ENCODE measurements at regions not wholly inside any gene's neighbourhood (a gene's known extent, or its start where the extent isn't known, plus 50 kb on each side); places are given as distances from the start of the nearest gene placed in this dataset.

GRCh38 chr3:22666736-22667135 lies 536.4 kb upstream of the UBE2E2 start (continued):
- no peak for TF ChIP-seq TP53 (CRISPR knock-in tag; IDR thresholded peaks at IDR 0.05)
- TF ChIP-seq GATA3 (IDR thresholded peaks at IDR 0.05; ENCODE audit: borderline replicate concordance), result no peak
- TF ChIP-seq CBX2 (IDR thresholded peaks at IDR 0.05; ENCODE audit: borderline replicate concordance, low read depth), result no peak
- TF ChIP-seq, protein P1, sequence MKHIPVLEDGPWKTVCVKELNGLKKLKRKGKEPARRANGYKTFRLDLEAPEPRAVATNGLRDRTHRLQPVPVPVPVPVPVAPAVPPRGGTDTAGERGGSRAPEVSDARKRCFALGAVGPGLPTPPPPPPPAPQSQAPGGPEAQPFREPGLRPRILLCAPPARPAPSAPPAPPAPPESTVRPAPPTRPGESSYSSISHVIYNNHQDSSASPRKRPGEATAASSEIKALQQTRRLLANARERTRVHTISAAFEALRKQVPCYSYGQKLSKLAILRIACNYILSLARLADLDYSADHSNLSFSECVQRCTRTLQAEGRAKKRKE (CRISPR knock-in tag; IDR thresholded peaks at IDR 0.05; ENCODE audit: low read depth), result no peak
- TF ChIP-seq, protein P2, sequence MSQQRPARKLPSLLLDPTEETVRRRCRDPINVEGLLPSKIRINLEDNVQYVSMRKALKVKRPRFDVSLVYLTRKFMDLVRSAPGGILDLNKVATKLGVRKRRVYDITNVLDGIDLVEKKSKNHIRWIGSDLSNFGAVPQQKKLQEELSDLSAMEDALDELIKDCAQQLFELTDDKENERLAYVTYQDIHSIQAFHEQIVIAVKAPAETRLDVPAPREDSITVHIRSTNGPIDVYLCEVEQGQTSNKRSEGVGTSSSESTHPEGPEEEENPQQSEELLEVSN (IDR thresholded peaks at IDR 0.05; ENCODE audit: borderline replicate concordance, low read depth), result no peak
- TF ChIP-seq FOSL2 (IDR thresholded peaks at IDR 0.05), result no peak
- no peak for TF ChIP-seq FOSL2 (CRISPR knock-in tag; IDR thresholded peaks at IDR 0.05)
- no peak for TF ChIP-seq JUNB (IDR thresholded peaks at IDR 0.05)
- no peak for TF ChIP-seq ZFP36 (IDR thresholded peaks at IDR 0.05; ENCODE audit: borderline replicate concordance, partially characterized antibody)

GRCh38 chr3:22671848-22672247 lies 531.3 kb upstream of the UBE2E2 start:
- Histone ChIP-seq H3K4me3 (no peak overlapping the region), H3K9me3 (no peaks in the 10 kb centered on the region), H3K4me2 (no peak overlapping the region), H3K4me1 (no peaks in the 10 kb centered on the region), H3K27ac (no peak overlapping the region)
- FAIRE-seq (no peak), ATAC-seq (no peak), DNase-seq (ENCODE audit: low read depth in 1 of 2, low spot score in 1 of 2) (no peak)
- WGBS (ENCODE audit: missing lambda C conversion rate), result 2% methylated on average over 1 of the region's 1 CpG
- POLR2A ChIA-PET, result no interaction called here
- TF ChIP-seq RCOR1 (IDR thresholded peaks at IDR 0.05; ENCODE audit: low read depth, low read length), result no peak
- no peak for TF ChIP-seq HOXB5 (CRISPR knock-in tag; IDR thresholded peaks at IDR 0.05)
- TF ChIP-seq JUN (IDR thresholded peaks at IDR 0.05), result no peak
- no peak for TF ChIP-seq BHLHE40 (IDR thresholded peaks at IDR 0.05; ENCODE audit: low read depth, low read length)
- CTCF ChIA-PET, result interaction anchor here (1.2 kb wide), 1 partner anchor 216 kb away, joined by 3 read pairs; no protein-coding TSS in a partner anchor

DNA sequence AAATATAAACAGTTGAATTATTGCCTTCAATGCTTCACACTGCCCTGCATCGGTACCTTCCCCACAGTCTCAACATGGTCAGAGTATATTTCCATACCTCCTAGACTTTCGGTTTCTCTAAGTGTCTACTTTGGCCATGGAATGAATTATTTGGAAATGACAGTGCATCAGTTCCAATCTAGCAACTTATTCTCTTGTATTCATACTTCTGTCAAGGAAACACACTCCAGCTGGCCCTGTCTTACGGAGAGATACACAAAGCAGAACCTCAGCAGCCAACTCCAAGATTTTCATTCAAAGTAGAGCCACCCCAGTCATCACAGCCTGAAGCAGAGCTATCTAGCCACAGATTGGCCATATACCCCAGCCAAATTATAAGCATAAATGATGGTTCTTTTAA lies 518.4 kb upstream of the UBE2E2 start:
- 0% methylated on average over 2 of the region's 3 CpGs for WGBS (ENCODE audit: missing lambda C conversion rate)
- Histone ChIP-seq H3K4me1 (no peaks in the 10 kb centered on the region), H3K4me3 (no peak overlapping the region), H3K4me2 (no peak overlapping the region), H3K9me3 (no peaks in the 10 kb centered on the region), H3K27ac (no peak overlapping the region)
- POLR2A ChIA-PET, result no interaction called here
- TF ChIP-seq, protein P3, sequence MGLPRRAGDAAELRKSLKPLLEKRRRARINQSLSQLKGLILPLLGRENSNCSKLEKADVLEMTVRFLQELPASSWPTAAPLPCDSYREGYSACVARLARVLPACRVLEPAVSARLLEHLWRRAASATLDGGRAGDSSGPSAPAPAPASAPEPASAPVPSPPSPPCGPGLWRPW (IDR thresholded peaks at IDR 0.05), result no peak
- TF ChIP-seq CHD4 (IDR thresholded peaks at IDR 0.05; ENCODE audit: borderline replicate concordance) (no peak), RNF2 (IDR thresholded peaks at IDR 0.05; ENCODE audit: borderline replicate concordance, low read depth) (no peak), HOXB13 (CRISPR knock-in tag; IDR thresholded peaks at IDR 0.05; ENCODE audit: low read depth) (no peak), CEBPB (IDR thresholded peaks at IDR 0.05) (no peak), HDAC2 (IDR thresholded peaks at IDR 0.05) (no peak), RCOR1 (IDR thresholded peaks at IDR 0.05; ENCODE audit: low read depth, low read length) (no peak), ELK1 (IDR thresholded peaks at IDR 0.05; ENCODE audit: low read depth, low read length) (no peak), POLR2A (IDR thresholded peaks at IDR 0.05; ENCODE audit: low read length) (no peak)
- TF ChIP-seq, protein P4, sequence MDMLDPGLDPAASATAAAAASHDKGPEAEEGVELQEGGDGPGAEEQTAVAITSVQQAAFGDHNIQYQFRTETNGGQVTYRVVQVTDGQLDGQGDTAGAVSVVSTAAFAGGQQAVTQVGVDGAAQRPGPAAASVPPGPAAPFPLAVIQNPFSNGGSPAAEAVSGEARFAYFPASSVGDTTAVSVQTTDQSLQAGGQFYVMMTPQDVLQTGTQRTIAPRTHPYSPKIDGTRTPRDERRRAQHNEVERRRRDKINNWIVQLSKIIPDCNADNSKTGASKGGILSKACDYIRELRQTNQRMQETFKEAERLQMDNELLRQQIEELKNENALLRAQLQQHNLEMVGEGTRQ (IDR thresholded peaks at IDR 0.05), result no peak
- ATAC-seq (no peak), FAIRE-seq (no peak), DNase-seq (ENCODE audit: low read depth in 1 of 2, low spot score in 1 of 2) (no peak)
- CTCF ChIA-PET, result interaction anchor here (0.6 kb wide), 1 partner anchor 303 kb away, joined by 3 read pairs; no protein-coding TSS in a partner anchor
